ENCODE measurements at regions not wholly inside any gene's neighbourhood (a gene's known extent, or its start where the extent isn't known, plus 50 kb on each side); places are given as distances from the start of the nearest gene placed in this dataset.

- DNase-seq (ENCODE audit: low read depth) = no peak
Observed at GRCh38 chr5:2009986-2010914, 127.5 kb upstream of the IRX4 start.

DNA sequence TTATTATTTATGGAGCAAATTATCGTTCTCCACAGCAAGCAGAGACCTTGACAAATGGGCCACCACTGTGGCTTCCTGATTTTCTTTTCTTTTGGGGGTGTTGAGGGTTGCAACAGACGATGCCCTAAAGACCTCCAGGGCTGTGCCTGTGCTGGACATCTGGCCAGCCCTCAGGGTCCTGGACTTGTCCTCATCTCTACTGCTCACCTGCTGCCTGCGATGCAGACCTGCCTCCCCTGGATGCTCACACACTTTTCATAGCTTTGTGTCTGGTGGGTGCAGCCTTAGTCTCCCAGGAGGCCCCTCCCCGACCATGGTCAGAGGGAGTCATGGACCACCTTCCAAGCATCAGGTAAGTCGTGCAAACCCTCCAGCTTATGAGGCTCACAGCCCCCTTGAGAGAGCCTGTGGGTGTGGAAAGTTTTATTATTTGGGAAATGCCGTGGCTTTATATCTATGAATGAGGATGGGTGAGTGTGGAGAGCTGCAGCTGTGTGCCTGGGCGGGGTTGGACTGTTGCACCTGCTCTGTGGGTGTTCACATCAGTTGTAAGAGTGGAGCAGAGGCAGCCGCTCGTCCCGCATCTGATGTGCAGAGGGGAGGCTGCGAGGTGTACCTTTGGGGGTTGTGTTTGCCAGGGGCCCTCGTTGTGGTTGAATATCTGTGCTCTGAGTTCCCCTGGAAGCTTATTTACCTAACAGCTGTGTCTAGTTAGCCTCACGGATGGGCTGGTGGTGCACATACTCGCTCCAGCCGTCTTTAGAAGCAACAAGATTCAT, 126.3 kb upstream of the IRX4 start:
- DNase-seq (ENCODE audit: low read depth) = no peak

GRCh38 chr5:2007878-2008501, 125.3 kb upstream of the IRX4 start:
- DNase-seq (ENCODE audit: low read depth) = no peak

GRCh38 chr5:2007496-2007877, 124.8 kb upstream of the IRX4 start:
- no peak for DNase-seq (ENCODE audit: low read depth)

- DNase-seq (ENCODE audit: low read depth) = no peak
Observed at GRCh38 chr5:2006971-2007291, 124.2 kb upstream of the IRX4 start.

DNA sequence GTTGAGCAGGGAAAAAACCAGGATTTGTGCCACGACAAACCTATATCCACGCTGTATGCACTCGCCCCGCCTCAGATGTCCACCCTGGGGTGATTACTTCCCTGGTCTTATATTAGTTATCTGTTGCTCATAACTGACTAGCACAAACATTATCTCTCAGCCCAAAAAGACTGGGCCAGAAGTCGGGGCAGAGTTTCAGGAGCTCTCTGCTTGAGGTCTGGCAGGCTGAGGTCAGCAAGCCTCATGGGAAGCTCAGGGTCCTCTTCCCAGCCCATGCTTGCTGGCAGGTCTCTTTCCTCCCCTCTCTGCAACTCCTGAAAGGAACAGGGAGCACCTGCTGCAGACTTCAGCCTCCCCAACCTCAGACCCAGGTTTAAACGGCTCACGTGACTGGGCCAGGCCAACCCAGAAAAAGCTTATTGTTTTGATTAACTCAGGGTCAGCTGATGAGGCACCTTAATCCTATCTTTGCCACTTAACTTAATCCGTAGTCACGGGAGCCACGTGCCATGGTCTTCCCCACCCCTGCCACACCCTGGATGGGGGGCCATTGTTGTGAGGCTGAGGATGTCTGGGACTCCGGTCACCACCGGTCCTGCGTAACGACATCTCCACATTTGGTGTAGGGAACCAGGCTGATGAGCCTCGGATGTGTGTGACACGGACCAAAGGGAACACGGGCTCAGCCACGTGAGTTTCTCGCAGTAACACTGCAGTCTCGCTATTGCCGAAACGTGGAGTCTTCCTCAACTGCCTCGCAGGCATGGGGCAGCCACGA, 123.7 kb upstream of the IRX4 start:
- no peak for DNase-seq (ENCODE audit: low read depth)

- DNase-seq (ENCODE audit: low read depth) = no peak
Observed at GRCh38 chr5:2005101-2006041, 122.6 kb upstream of the IRX4 start.

GRCh38 chr5:2003690-2004365, 121.1 kb upstream of the IRX4 start:
- no peak for DNase-seq (ENCODE audit: low read depth)

DNA sequence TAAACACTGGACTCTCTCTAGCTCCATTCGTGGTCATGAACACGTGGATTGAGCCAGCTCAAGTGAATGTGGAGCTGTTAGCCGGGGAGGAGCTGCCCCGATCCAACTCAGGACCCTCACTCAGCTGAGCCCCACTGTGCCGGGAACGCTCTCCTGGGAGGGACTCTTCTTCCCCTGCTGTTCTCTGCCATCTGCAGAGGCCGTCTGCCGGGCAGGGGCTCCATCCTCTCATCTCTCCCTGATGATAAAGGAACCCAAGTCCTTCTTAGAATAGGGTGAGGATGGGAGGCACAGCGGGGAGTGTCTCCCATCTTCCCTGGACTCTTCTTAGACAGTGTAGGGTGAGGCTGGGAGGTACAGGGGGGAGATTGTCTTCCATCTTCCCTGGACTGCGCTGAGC, 120.5 kb upstream of the IRX4 start:
- DNase-seq (ENCODE audit: low read depth) = no peak

DNA sequence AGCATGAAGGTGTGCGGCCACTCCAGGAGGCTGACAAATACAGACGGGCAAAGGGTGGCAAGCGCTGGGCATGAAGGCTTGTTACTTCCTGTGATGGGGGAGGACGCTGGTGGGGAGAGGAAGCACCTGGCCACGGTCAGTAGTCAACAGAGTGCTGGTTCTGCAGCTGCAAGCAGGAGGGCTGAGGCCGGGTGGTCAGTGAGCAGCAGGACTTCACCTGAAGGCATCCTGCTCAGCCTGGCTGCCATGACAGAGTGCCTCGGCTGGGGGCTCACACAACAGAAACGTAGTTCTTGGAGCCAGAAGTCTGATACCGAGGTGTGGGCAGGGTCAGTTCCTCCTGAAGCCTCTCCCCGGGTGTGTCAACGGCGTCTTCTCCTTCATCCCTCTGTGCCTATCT, 118.6 kb upstream of the IRX4 start:
- no peak for DNase-seq (ENCODE audit: low read depth)

GRCh38 chr5:2000591-2000990, 117.9 kb upstream of the IRX4 start:
- DNase-seq (ENCODE audit: low read depth) = no peak

DNA sequence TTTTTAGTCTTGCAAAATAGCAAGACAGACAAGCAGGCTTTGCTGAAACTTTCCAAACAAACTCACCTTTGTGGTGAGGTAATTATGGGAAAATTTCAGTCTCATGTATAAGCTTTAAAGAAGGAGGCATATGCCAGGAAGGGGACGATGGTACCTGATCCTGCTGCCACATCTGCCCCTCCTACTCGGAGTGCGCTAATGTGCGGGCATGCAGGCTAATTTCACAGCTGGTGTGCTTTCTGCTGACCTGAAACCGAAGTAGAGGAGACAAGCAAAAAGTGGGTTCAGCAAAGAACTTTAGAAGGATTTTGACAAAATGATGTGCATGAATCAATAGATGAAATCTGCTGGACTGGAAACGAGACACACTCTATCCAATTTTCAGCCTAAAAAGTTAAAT, 117.1 kb upstream of the IRX4 start:
- no peak for DNase-seq (ENCODE audit: low read depth)

DNA sequence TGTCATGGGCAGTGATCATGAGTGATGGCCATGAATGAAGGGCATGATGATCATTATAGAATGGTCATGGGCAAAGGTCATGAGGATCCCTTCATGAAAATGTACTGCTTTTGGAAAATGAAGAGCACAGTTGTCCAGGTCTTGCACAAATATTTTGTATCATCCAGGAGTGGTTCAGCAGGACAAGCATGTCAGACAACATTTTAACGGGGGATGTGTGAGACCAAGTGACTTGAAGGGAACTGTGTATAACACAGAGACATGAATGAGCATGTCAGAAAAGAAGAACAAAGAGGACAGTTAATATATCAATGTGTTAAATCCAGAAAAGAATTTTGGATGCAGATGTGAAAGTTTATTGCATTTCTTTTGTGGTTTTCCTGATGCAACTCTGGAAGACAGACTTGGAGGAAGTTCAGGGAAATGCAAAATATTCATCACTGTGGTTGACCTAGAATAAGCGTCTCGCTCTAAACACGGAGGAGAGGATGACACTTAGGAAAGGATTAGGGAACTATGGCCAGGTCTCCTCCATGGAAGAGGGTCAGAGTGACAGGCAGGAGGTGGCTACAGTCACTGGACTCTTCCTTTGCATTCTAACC, 116.1 kb upstream of the IRX4 start:
- DNase-seq (ENCODE audit: low read depth) = no peak

GRCh38 chr5:1998348-1998669, 115.6 kb upstream of the IRX4 start:
- DNase-seq (ENCODE audit: low read depth) = no peak

- DNase-seq (ENCODE audit: low read depth) = no peak
Observed at GRCh38 chr5:1997640-1998347, 115.1 kb upstream of the IRX4 start.

- no peak for DNase-seq (ENCODE audit: low read depth)
Observed at GRCh38 chr5:1995491-1995890, 112.8 kb upstream of the IRX4 start.

GRCh38 chr5:1987471-1987870, 104.7 kb upstream of the IRX4 start:
- DNase-seq (ENCODE audit: low read depth) = no peak

DNA sequence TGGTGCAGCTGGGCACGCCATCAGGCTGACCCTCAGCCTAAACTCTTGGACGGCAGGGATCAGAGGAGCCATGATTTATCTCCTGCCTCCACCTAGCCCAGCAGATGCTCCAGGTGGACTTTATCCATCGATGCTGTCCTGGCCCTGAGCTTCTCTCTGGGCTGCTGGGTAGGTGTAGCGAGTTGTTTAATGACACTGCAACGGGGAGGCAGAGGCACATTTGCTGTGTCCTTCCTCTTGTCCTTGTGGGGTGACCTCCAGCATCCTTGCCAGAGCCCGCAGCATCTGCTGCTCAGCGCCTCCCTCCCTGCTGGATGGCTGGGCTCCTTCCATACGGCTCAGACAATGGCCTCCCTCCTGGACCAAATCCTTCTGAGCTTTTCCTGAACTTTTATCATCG, 103.1 kb upstream of the IRX4 start:
- no peak for DNase-seq (ENCODE audit: low read depth)

- DNase-seq (ENCODE audit: low read depth) = no peak
Observed at GRCh38 chr5:1983919-1984695, 101.4 kb upstream of the IRX4 start.
